NB4 (cell line): ENCODE measurements at regions not wholly inside any gene's neighbourhood (a gene's known extent, or its start where the extent isn't known, plus 50 kb on each side); places are given as distances from the start of the nearest gene placed in this dataset.

Source experiments
- DNase-seq: peaks from one replicate; pipeline ENCODE4 v3.0.0; 2010; ENCODE audit warnings: low read depth
- H3K4me3 ChIP-seq: one replicate; pipeline ENCODE4 v1.5.1; 2011; ENCODE audit warnings: mild to moderate bottlenecking, low read depth, low read length, moderate library complexity
- CTCF ChIP-seq: IDR thresholded peaks from one replicate; pipeline ENCODE4 v1.5.1; 2012; ENCODE audit warnings: low read depth, low read length
- MAX ChIP-seq: IDR thresholded peaks from 2 replicates; pipeline ENCODE4 v1.6.1; 2011; ENCODE audit warnings: low read depth, low read length
- MYC ChIP-seq: IDR thresholded peaks from 2 replicates; pipeline ENCODE4 v1.6.1; 2011; ENCODE audit warnings: low read depth, low read length
- POLR2A ChIP-seq: IDR thresholded peaks from 2 replicates; pipeline ENCODE4 v1.6.1; 2011; ENCODE audit warnings: mild to moderate bottlenecking; ENCODE audit not compliant: insufficient read length; ENCODE audit errors: extremely low read depth

- H3K4me3 ChIP-seq: no peak overlapping the region
- TF ChIP-seq MAX (no peak), POLR2A (no peak), CTCF (no peak), MYC (no peak)
- DNase-seq: no peak
These were observed 277.2 kb downstream of the TEX29 start for GRCh38 chr13:111597618-111598017.

GRCh38 chr13:111598747-111599146 is 278.3 kb downstream of the TEX29 start:
- no peak for TF ChIP-seq CTCF
- H3K4me3 ChIP-seq: no peak overlapping the region
- DNase-seq: no peak

- TF ChIP-seq CTCF (no peak), POLR2A (no peak), MYC (no peak), MAX (no peak)
- DNase-seq: no peak
- no peak overlapping the region for H3K4me3 ChIP-seq
These were observed 279.3 kb downstream of the TEX29 start for GRCh38 chr13:111599791-111600190.

- DNase-seq: no peak
- no peak overlapping the region for H3K4me3 ChIP-seq
- TF ChIP-seq MYC (no peak), POLR2A (no peak), CTCF (no peak), MAX (no peak)
These were observed 282.4 kb downstream of the TEX29 start for GRCh38 chr13:111602874-111603273.

- TF ChIP-seq POLR2A (no peak), CTCF (peak; percentile 26), MAX (no peak), MYC (no peak)
- no peak overlapping the region for H3K4me3 ChIP-seq
- DNase-seq: no peak
These were observed 283.7 kb downstream of the TEX29 start for GRCh38 chr13:111604097-111604496.

GRCh38 chr13:111608556-111608955 is 288.1 kb downstream of the TEX29 start:
- TF ChIP-seq MAX: no peak
- no peak for TF ChIP-seq POLR2A
- TF ChIP-seq CTCF: no peak
- TF ChIP-seq MYC: no peak
- H3K4me3 ChIP-seq: no peak overlapping the region
- no peak for DNase-seq
